HCT116 (cell line): ENCODE measurements at regions not wholly inside any gene's neighbourhood (a gene's known extent, or its start where the extent isn't known, plus 50 kb on each side); places are given as distances from the start of the nearest gene placed in this dataset.

Experiments used
- ATAC-seq: fragments of 200-7000 bp; cut with Tn5 transposase; 2 replicates; pipeline ENCODE4 v1.9.1; 2020; ENCODE audit warnings: mild to moderate bottlenecking, moderate library complexity
- BruUV-seq: library from RNA; stranded (reverse); fragments of 400-500 nt; replicated peaks from 2 replicates; lab custom pipeline; 2021; lab: Mats Ljungman, UMichigan
- CTCF ChIA-PET: fragments of 300-600 bp; sonication (Branson Sonifier 250); formaldehyde crosslinking; loops from one replicate; lab custom pipeline; 2021; ENCODE audit warnings: antibody characterized with exemption; lab: Charles Lee
- POLR2A ChIA-PET: fragments of 300-600, 350-600 bp; sonication (Branson Sonifier 250); formaldehyde crosslinking; loops from one replicate; lab custom pipeline; 2021; ENCODE audit warnings: antibody characterized with exemption; lab: Charles Lee
- RAD21 ChIA-PET, 2 experiments: fragments of 300-600 bp; sonication (Branson Sonifier 250); formaldehyde crosslinking; loops; one replicate each; lab custom pipeline; 2023; ENCODE audit warnings: low total read pairs in 2 of 2; ENCODE audit not compliant: uncharacterized antibody in 2 of 2, unreplicated experiment in 2 of 2, low non-redundant PET in 1 of 2; lab: Charles Lee
- DNase-seq: peaks from one replicate; pipeline ENCODE4 v3.0.0-alpha.2; 2010; ENCODE audit warnings: low read depth, low spot score
- H2AFZ ChIP-seq: fragments of 200-600 bp; shearing (Covaris generic), sonication (generic); 2 replicates; pipeline ENCODE4 v1.6.1; 2017; ENCODE audit warnings: low read depth, mixed run types, mixed read lengths, antibody characterized with exemption, low read length; ENCODE audit not compliant: poor library complexity, severe bottlenecking
- H3K27ac ChIP-seq: 2 replicates; pipeline ENCODE4 v1.5.1; 2012; ENCODE audit warnings: low read depth, low read length
- H3K27me3 ChIP-seq: fragments of 200-600 bp; sonication (generic); 2 replicates; pipeline ENCODE4 v1.6.1; 2016; ENCODE audit warnings: mixed run types, low read length, mixed read lengths; ENCODE audit not compliant: insufficient read depth
- H3K36me3 ChIP-seq, 2 experiments: fragments of 200-500 bp in 1 of 2; fragments of 200-600 bp in 1 of 2; sonication (Bioruptor generic) in 1 of 2; sonication (generic) in 1 of 2; 2 replicates each; pipeline versions ENCODE4 v1.5.1 to v1.6.1; 2014 to 2016; ENCODE audit warnings: low read length in 2 of 2, inconsistent platforms in 1 of 2, mixed read lengths in 1 of 2, mixed run types in 1 of 2; ENCODE audit not compliant: insufficient read depth in 2 of 2, control insufficient read depth in 1 of 2
- H3K4me1 ChIP-seq, 2 experiments: fragments of 200-600 bp in 1 of 2; sonication (generic) in 1 of 2; 2 replicates each; pipeline versions ENCODE4 v1.5.1 to v1.6.1; 2012 to 2017; ENCODE audit warnings: low read length in 2 of 2, inconsistent platforms in 1 of 2, mild to moderate bottlenecking in 1 of 2, mixed read lengths in 1 of 2, mixed run types in 1 of 2, moderate library complexity in 1 of 2; ENCODE audit not compliant: insufficient read depth in 2 of 2, control insufficient read depth in 1 of 2
- H3K4me2 ChIP-seq: fragments of 200-600 bp; sonication (generic); 2 replicates; pipeline ENCODE4 v1.6.1; 2017; ENCODE audit warnings: mixed run types, low read length, mixed read lengths
- H3K4me3 ChIP-seq, 2 experiments: fragments of 200-600 bp in 1 of 2; sonication (generic) in 1 of 2; replicated peaks in 1 of 2; 2 replicates each; pipeline ENCODE4 v1.5.1; 2011 to 2016; ENCODE audit warnings: low read length in 2 of 2, control low read depth in 1 of 2, low read depth in 1 of 2, mild to moderate bottlenecking in 1 of 2, mixed read lengths in 1 of 2, mixed run types in 1 of 2
- H3K79me2 ChIP-seq: fragments of 200-600 bp; sonication (generic); 2 replicates; pipeline ENCODE4 v1.6.1; 2017; ENCODE audit warnings: mild to moderate bottlenecking, mixed run types, low read length, moderate library complexity, mixed read lengths; ENCODE audit not compliant: insufficient read depth
- H3K9ac ChIP-seq: fragments of 200-600 bp; sonication (generic); 2 replicates; pipeline ENCODE4 v1.6.1; 2016; ENCODE audit warnings: low read length, mixed read lengths
- H3K9me2 ChIP-seq: fragments of 200-600 bp; sonication (generic), shearing (Covaris generic); 2 replicates; pipeline ENCODE4 v1.6.1; 2017; ENCODE audit warnings: mixed run types, mild to moderate bottlenecking, moderate library complexity; ENCODE audit not compliant: insufficient read depth
- H3K9me3 ChIP-seq, 2 experiments: fragments of 200-500 bp in 1 of 2; fragments of 200-600 bp in 1 of 2; sonication (Bioruptor generic) in 1 of 2; sonication (generic) in 1 of 2; 2 replicates each; pipeline ENCODE4 v1.6.1; 2014 to 2017; ENCODE audit warnings: low read length in 2 of 2, mixed read lengths in 2 of 2, inconsistent platforms in 1 of 2, low read depth in 1 of 2, mild to moderate bottlenecking in 1 of 2, mixed run types in 1 of 2, moderate library complexity in 1 of 2; ENCODE audit not compliant: control insufficient read depth in 1 of 2, insufficient read depth in 1 of 2
- H4K20me1 ChIP-seq: fragments of 200-600 bp; sonication (generic), shearing (Covaris generic); 2 replicates; pipeline ENCODE4 v1.6.1; 2017; ENCODE audit warnings: mixed run types, mild to moderate bottlenecking, moderate library complexity; ENCODE audit not compliant: insufficient read depth
- EZH2phosphoT487 ChIP-seq: fragments of 200-600 bp; IDR thresholded peaks from 2 replicates; pipeline ENCODE4 v1.6.1; 2018; ENCODE audit warnings: antibody characterized with exemption, borderline replicate concordance
- FOSL1 ChIP-seq: IDR thresholded peaks from 2 replicates; pipeline ENCODE4 v1.6.1; 2012; ENCODE audit warnings: low read depth
- JUND ChIP-seq: IDR thresholded peaks from 2 replicates; pipeline ENCODE4 v1.6.1; 2012
- POLR2A ChIP-seq: IDR thresholded peaks from 2 replicates; pipeline ENCODE4 v1.7.0; 2011; ENCODE audit warnings: borderline replicate concordance; ENCODE audit not compliant: insufficient read depth, insufficient read length; ENCODE audit errors: extremely low read depth
- POLR2AphosphoS5 ChIP-seq: IDR thresholded peaks from 2 replicates; pipeline ENCODE4 v1.6.1; 2011; ENCODE audit warnings: mild to moderate bottlenecking, low read depth, low read length, moderate library complexity
- RAD21 ChIP-seq: IDR thresholded peaks from 2 replicates; pipeline ENCODE4 v1.6.1; 2012; ENCODE audit warnings: low read depth, mild to moderate bottlenecking
- YY1 ChIP-seq: IDR thresholded peaks from 2 replicates; pipeline ENCODE4 v1.6.1; 2011; ENCODE audit warnings: low read length, low read depth, moderate library complexity, mild to moderate bottlenecking; ENCODE audit not compliant: insufficient replicate concordance; ENCODE audit errors: extremely low read depth
- ZFX ChIP-seq: fragments of 450-650 bp; IDR thresholded peaks from 2 replicates; pipeline ENCODE4 v1.6.1; 2017
- ZNF274 ChIP-seq: fragments of 200-500 bp; sonication (Bioruptor generic); IDR thresholded peaks from 2 replicates; pipeline ENCODE4 v1.6.1; 2014; ENCODE audit warnings: mild to moderate bottlenecking, low read depth, low read length, inconsistent platforms
- intact Hi-C: fragments of 100-400 bp; cut with micrococcal nuclease; formaldehyde crosslinking; loops from 2 replicates; pipeline ENCODE4 v1.10.0; 2022
- TF ChIP-seq, protein P1 (sequence below), 3 experiments: fragments of 200-600 bp in 1 of 3; sonication (generic) in 1 of 3; IDR thresholded peaks in 2 of 3; conservative IDR thresholded peaks in 1 of 3; 2 replicates each; pipeline ENCODE4 v1.5.1; 2012 to 2017; ENCODE audit warnings: low read depth in 2 of 3, low read length in 2 of 3, antibody characterized with exemption in 1 of 3, borderline replicate concordance in 1 of 3, control low read depth in 1 of 3, mild to moderate bottlenecking in 1 of 3, mixed read lengths in 1 of 3, mixed run types in 1 of 3, moderate library complexity in 1 of 3; ENCODE audit not compliant: insufficient read depth in 1 of 3
- TF ChIP-seq, protein P2 (sequence below): IDR thresholded peaks from 2 replicates; pipeline ENCODE4 v1.6.1; 2012

DNA sequence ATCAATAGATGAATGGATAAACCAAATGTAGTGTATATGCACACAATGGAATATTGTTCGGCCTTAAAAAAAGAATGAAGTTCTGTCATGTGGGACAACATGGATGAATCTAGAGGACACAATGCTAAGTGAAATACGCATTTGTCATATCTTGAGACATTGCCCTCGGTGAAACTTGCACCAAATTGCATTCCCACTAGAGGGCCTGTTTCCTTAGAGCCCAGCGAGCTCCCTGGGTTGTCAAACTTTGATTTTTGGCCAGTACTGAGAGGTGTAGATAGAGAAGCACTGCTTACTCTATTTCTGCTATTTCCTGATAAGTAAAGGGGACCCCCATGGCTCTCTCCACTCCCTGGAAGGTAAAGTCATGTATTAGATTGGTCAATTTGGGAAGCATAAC lies 157.1 kb downstream of the GPAM start:
- Histone ChIP-seq H3K9me3 (peaks cover 4 to 17% of the 10 kb centered on the region in 2 experiments; a peak in 3 of 4 replicates), H3K79me2 (no peaks in the 10 kb centered on the region), H3K36me3 (no peaks in the 10 kb centered on the region), H3K4me1 (no peaks in the 10 kb centered on the region), H3K27ac (no peak overlapping the region), H3K4me2 (no peak overlapping the region), H3K9me2 (no peaks in the 10 kb centered on the region), H3K27me3 (peaks cover 3% of the 10 kb centered on the region; the same call in 1 of the 2 replicates), H3K9ac (no peak overlapping the region), H2AFZ (no peak overlapping the region), H3K4me3 (no peak overlapping the region), H4K20me1 (no peaks in the 10 kb centered on the region)
- ATAC-seq (peak; percentile 87), DNase-seq (peak; percentile 26)
- ChIA-PET RAD21 (no interaction called here), CTCF (interaction anchor here (0.6 to 2.0 kb wide), 6 partner anchors 10 to 408 kb away, joined by 3 to 18 read pairs (median 4); no protein-coding TSS in a partner anchor), POLR2A (no interaction called here)
- no peak for TF ChIP-seq POLR2AphosphoS5
- TF ChIP-seq, protein P1, sequence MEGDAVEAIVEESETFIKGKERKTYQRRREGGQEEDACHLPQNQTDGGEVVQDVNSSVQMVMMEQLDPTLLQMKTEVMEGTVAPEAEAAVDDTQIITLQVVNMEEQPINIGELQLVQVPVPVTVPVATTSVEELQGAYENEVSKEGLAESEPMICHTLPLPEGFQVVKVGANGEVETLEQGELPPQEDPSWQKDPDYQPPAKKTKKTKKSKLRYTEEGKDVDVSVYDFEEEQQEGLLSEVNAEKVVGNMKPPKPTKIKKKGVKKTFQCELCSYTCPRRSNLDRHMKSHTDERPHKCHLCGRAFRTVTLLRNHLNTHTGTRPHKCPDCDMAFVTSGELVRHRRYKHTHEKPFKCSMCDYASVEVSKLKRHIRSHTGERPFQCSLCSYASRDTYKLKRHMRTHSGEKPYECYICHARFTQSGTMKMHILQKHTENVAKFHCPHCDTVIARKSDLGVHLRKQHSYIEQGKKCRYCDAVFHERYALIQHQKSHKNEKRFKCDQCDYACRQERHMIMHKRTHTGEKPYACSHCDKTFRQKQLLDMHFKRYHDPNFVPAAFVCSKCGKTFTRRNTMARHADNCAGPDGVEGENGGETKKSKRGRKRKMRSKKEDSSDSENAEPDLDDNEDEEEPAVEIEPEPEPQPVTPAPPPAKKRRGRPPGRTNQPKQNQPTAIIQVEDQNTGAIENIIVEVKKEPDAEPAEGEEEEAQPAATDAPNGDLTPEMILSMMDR (IDR thresholded peaks at IDR 0.05 in 2 of 3, conservative IDR thresholded peaks at IDR 0.05 in 1 of 3; ENCODE audit: borderline replicate concordance in 1 of 3, insufficient read depth in 1 of 3, low read depth in 2 of 3, low read length in 2 of 3), result peak; percentile 43 to 71 (median 56); a peak in 5 of 6 replicates
- peak; percentile 47 for TF ChIP-seq RAD21
- intact Hi-C loops, result loop anchor here (1.0 to 2.0 kb wide), 2 partner anchors 111 to 288 kb away; no protein-coding TSS in a partner anchor
- BruUV-seq, result no TSS peak

DNA sequence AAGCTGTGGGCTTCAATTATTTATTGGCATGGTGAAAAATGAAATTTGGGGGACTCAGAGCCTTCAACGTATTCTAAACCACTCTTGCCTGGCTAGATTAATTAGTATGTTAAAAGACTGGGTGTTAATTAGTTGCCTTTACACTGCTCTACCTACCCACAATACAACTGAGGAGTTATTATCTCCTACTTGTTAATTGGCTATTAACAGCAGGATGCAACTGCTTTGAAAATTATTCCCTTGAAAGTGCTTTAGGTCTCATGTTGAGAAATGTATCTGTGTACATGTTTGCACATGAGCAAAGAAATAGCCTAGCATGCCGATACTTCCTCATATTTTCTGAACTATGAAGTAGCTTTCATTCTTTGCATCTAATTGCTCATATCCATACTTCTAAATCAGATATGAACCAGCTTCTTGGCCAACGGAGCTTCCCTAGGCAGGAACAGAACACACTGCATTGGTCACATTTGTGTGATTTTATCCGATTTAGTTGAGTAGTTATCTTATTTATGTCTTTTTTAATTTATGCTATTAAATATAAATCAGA lies 155.8 kb downstream of the GPAM start:
- Histone ChIP-seq H3K27ac (no peak overlapping the region), H3K4me3 (no peak overlapping the region), H3K9me3 (peaks cover 4 to 17% of the 10 kb centered on the region in 2 experiments; a peak in 3 of 4 replicates), H3K36me3 (no peaks in the 10 kb centered on the region), H3K9ac (no peak overlapping the region), H3K27me3 (0 out of 2 replicates have a peak, but pooled peaks cover 3% of the 10 kb centered on the region), H3K79me2 (no peaks in the 10 kb centered on the region), H3K4me1 (no peaks in the 10 kb centered on the region), H3K9me2 (no peaks in the 10 kb centered on the region), H3K4me2 (no peak overlapping the region), H2AFZ (no peak overlapping the region), H4K20me1 (no peaks in the 10 kb centered on the region)
- DNase-seq (no peak), ATAC-seq (no peak)
- POLR2A ChIA-PET, result no interaction called here
- CTCF ChIA-PET, result interaction anchor here (1.8 to 2.0 kb wide), 2 partner anchors 11 to 407 kb away, joined by 5 to 11 read pairs; no protein-coding TSS in a partner anchor
- intact Hi-C loops, result loop anchor here (2.0 kb wide), 1 partner anchor 287 kb away; no protein-coding TSS in a partner anchor
- RAD21 ChIA-PET, result no interaction called here
- no TSS peak for BruUV-seq
- TF ChIP-seq ZNF274 (no peak), ZFX (no peak), EZH2phosphoT487 (no peak), POLR2A (no peak), POLR2AphosphoS5 (no peak), YY1 (no peak), JUND (no peak), FOSL1 (no peak)
- TF ChIP-seq, protein P2, sequence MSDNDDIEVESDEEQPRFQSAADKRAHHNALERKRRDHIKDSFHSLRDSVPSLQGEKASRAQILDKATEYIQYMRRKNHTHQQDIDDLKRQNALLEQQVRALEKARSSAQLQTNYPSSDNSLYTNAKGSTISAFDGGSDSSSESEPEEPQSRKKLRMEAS, result no peak
- TF ChIP-seq, protein P1 (IDR thresholded peaks at IDR 0.05 in 2 of 3, conservative IDR thresholded peaks at IDR 0.05 in 1 of 3; ENCODE audit: borderline replicate concordance in 1 of 3, insufficient read depth in 1 of 3, low read depth in 2 of 3, low read length in 2 of 3), result no peak
